Suppressor macrophage treated with lipopolysaccharide for 1 hour (primary cell): ENCODE measurements at regions not wholly inside any gene's neighbourhood (a gene's known extent, or its start where the extent isn't known, plus 50 kb on each side); places are given as distances from the start of the nearest gene placed in this dataset.
"Not testable (repeated sequence)": the region's sequence is repeated elsewhere in the genome, so short reads cannot be mapped to it uniquely, and the experiment has no call there.

Experiments used
- DNase-seq, 3 donors: peaks; one replicate each; pipeline ENCODE4 v3.0.0-alpha.2; 2020 to 2022

DNA sequence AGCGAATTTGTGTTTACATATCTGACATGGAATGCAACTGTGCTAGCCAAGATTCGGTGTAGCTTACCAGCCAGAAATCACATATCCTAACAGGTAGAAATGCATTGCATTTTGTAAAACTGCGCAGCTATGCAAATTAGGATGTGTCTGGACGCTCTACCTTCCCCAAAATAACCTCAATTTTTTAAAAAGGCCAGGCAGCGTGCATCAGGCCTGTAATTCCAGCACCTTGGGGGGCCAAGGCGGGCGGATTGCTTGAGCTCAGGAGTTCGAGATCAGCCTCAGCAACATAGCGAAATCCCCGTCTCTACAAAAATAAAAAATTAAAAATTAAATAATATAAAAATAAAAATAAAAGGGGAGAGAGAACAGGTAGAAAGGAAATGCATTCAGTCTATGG, 305.0 kb downstream of the TYW1 start:
- no peak for DNase-seq

DNA sequence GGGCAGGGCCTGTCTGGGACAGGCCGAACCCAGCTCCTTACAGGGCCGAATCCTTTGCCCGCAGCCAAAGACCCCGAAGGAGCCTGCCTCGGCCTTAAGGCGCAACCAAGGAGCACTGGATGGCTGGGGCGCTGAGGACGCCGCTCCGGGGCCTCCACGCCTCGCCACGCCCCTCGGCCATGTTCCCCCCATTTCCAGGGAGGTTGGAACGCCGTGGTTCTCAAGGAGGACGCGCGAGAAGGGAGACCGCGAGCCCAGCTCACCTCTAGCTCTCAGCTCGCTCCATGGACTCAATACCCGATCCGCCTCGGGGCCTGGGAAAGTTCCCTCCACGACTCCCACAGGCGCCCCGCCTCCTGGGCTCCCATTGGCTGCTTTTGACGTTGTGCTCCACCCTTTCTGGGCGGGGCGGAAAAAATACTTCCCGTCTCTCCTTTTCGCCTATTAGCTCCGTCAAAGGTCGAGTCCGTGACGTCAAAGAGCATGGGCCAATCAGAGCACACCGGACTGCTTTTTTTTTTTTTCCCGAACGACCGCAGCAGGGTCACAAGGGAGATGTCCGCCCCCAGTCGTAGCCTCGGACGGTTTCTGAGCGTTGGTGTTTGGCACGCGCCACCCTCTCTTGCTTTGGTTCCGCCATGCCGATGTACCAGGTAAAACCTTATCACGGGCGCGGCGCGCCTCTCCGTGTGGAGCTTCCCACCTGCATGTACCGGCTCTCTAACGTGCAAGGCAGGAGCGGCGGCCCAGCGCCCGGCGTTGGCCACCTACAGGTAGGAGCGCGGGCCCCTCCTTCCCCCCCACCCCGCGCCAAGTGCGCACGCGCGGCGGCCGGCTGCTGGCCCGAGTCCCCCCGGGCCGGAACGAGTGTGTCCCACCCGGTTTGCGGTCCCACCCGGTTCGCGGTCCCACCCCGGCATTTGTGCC, 305.7 kb downstream of the TYW1 start:
- DNase-seq, result peak; percentile 99 to 100 (median 100)

DNA sequence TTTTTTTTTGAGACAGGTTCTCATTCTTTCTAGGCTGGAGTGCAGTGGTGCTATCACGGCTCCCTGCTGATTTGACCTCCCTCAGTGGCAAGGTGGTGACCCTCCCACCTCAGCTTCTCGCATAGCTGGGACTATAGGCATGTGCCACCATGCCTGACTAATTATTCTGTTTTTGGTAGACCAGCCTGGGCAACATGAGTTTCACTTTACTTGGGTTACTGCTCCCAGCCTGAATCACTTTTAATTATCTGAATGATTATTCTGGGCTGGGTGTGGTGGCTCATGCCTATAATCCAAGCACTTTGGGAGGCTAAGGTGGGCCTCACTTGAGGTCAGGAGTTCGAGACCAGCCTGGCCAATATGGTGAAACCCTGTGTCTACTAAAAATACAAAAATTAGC, 308.2 kb downstream of the TYW1 start:
- not testable (repeated sequence) for DNase-seq

DNA sequence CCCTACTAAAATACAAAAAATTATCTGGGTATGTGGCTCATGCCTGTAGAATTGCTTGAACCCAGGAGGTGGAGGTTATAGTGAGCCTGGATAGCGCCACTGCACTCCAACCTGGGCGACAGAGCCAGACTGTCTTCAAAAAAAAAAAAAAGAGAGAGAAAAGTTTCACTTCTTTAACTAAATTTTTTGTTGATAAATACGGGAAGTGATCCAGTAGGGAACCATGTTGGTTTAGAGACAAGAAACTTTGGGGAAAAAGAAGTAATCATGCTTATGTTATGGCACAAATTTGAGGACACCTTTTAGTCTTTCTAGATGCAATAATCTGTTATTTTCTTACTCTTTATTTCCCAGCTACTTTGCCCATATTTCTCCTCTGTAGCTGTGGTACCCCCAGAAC, 309.7 kb downstream of the TYW1 start:
- peak; percentile 12 to 50 (median 49) for DNase-seq

DNA sequence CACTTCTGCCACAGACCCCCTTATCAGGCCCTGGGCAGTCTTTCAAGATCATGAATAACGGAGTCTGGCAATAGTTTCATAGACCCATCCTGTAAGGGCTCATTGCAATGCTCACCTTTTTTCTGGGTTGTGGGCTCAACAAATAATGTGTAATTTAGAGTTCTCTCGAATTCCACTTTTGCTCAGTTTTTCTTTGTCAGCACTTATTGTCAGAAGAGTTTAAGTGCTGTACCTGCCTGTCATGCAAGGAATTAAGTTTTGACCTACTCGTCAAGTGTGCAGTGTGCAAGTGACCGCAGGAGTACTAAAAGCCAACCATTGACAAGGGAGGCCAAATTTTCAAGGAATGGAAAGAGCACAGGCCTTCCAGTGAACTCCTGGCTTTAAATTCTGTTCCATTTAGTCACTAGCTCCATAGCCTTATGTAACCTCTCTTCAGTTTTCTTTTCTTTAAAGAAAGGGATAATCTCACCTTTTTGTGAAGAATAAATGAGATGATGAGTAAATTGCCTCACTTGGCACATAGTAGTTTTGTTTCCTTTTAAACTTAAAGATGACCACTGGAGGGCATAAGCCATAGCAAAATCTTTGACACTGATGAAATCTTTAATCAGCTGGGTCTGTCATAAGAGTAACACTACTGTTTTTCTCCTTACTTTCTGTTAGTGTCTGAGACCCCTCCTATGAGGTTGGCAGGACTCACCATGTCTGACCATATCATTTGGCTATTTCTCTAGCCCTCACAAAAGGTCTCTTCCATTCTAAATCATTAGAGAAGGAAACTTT, 313.3 kb downstream of the TYW1 start:
- DNase-seq, result peak in 1 of 3 donors; percentile 23

DNA sequence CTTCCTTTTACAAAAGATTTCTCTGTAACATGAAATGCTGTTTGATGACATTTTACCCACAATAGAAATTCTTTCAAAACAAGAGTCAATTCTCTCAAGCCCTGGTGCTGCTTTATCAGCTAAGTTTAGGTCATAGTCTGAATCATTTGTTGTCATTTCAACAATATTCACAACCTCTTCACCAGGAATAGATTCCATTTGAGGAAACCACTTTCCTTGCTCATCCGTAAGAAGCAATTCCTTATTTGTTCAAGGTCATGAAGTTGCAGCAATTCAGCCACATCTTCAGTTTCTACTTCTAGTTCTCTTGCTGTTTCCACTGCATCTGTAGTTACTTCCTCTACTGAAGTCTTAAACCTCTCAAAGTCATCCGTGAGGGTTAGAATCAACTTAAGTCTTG, 315.3 kb downstream of the TYW1 start:
- DNase-seq, result peak; percentile 34 to 65 (median 53)

DNA sequence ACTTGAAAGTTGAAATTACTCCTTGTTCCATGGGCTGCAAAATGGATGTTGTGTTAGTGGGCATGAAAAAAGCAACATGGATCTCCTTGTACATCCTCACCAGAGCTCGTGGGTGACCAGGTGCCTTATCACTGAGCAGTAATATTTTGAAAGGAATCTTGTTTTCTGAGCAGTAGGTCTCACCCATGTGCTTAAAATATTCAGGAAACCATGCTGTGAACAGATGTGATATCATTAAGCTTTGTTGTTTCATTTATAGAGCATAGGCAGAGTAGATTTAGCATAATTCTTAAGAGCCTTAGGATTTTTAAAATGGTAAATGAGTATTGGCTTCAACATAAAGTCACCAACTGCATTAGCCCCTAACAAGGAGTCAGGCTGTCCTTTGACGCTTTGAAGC, 316.6 kb downstream of the TYW1 start:
- DNase-seq, result no peak

DNA sequence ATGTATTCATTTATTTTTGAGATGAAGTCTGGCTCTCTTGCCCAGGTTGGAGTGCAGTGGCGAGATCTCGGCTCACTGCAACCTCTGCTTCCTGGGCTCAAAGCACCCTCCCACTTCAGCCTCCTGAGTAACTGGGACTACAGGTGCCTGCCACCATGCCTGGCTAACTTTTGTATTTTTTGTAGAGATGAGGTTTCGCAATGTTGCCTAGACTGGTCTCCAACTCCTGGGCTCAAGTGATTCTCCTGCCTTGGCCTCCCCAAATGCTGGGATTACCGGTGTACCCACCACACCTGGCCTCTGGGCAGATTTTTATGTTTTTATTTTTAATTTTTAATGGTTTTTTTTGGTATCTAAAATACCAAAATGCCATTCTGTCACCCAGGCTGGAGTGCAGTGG, 320.3 kb downstream of the TYW1 start:
- not testable (repeated sequence) for DNase-seq

DNA sequence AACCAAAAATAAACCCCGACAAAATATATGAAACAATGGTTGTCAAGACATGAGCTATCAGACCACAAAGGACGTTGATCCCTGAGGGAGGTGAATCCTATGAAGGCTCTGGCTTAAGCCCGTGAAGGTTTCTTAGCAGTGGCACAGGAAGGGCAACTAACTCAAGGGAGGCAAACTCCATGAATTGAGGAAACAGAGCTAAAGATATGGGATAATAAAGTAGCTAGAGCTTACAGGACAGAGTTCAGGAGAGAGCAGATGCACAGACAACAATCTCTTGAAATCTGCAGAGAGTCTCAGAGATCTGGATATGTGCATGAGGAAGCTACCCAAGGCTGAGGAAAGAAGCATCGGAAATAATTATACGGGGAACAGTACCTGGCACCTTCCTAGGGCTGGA, 331.6 kb downstream of the TYW1 start:
- not testable (repeated sequence) for DNase-seq

DNA sequence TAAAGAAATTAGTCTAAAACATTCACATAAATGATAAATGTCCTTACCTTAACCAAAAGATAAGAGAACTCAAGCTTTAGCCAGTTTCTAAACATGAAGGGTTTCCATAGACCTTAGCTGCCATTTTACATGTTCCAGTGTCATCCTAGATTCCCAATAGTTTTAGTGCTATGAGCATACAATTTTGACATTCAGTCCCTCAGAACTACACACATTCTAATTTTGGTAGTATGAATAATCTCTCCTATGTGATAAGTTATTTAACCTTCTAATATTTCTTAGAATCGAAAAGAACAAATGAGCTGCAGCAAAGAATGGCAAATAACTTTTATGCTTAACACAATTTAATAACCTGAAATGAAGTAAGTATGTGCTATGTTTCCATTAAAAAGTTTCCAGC, 338.5 kb downstream of the TYW1 start:
- not testable (repeated sequence) for DNase-seq

DNA sequence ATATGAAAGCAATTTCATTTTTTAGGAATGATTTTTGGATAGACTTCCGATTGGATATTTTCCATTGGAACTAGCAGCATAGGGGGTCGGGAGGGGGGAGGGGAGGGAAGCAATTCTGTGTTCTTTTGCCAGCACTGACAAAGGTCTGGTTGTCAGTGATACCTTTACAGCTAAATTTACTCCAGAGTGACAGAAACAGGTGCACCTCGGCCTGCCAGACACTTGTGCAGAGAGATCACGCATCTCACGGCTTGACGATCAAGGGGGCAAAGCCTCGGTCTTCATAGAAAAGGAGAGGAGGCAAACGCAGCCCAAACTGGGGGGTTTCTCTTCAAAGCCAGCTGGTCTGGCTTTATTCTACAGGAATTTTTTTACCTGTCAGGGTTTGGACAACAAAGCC, 339.0 kb downstream of the TYW1 start:
- DNase-seq, result not testable (repeated sequence)

DNA sequence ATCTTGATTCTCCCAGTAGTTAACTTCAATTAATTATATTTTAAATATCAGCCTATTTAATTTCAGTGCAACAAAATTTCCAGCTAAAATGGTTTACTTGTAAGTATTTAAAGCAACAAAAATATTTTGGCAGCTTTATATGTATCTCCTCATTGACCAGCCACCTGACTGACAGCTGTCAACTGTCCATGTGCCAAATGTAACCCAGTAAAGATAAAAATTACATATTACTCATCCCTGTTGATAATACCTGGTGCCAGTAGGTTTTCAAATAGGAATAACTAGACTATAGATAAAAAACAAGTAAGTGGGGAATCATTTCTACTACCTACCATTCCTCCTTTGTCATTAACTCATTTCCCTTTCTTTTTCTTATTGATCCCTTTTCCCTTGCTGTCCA, 341.9 kb downstream of the TYW1 start:
- not testable (repeated sequence) for DNase-seq

DNA sequence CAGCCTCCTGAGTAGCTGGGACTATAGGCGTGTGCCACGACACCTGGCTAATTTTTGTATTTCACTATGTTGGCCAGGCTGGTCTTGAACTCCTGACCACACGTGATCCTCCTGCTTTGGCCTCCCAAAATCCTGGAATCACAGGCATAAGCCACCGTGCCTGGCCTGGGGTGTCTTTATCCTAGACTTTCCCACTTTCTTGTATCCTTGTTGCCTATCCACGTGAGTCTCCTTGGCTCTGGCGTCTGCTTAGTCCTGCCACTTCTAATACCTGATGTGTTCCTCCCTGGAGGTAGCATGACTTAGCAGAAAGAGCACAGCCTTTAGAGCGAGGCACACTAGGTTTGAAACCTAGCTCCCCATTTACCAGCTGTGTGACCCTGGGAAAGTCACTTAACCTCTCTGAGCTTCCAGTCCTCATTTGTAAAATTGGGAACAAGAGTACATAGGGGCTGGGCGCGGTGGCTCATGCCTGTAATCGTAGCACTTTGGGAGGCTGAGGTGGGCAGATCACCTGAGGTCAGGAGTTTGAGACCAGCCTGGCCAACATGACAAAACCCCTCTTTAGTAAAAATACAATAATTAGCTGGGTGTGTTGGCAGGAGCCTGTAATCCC, 344.6 kb downstream of the TYW1 start:
- no peak for DNase-seq

DNA sequence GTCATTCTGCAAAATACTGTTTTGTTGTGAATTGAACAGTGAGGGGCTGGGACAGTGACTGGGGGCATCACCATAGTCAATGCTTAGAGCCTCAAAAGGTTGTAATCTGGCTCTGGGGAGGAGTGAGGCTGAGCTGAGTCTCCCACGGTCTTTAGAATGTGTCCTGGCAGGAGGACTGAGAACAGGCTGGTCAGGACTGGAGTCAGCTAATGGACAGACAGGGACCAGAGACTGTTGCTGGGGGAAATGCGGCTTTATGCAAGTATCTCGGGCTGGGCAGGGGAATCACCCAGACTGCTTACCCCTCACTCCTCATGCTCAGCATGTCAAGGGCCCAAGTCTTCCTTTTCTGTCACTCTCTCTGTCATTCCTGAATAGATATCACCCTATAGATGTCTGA, 346.5 kb downstream of the TYW1 start:
- no peak for DNase-seq

DNA sequence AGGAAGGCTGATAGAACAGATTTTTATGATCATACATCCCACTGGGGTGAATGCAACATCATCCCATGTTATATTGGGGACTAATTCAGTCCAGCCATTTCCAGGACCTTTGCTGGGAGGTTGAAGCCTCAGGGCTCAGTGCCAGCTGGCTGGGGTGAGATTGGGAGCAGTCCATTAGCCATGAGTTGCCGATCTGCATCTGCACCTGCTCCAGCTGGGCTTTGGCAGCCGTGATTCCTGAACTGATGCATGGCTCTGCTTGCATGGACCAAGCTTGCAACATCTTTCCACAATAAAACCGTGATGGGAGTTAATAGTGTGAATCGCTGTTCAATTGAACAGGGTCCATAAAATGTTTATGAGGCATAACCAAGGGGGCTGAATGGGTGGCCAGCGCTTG, 346.9 kb downstream of the TYW1 start:
- no peak for DNase-seq

DNA sequence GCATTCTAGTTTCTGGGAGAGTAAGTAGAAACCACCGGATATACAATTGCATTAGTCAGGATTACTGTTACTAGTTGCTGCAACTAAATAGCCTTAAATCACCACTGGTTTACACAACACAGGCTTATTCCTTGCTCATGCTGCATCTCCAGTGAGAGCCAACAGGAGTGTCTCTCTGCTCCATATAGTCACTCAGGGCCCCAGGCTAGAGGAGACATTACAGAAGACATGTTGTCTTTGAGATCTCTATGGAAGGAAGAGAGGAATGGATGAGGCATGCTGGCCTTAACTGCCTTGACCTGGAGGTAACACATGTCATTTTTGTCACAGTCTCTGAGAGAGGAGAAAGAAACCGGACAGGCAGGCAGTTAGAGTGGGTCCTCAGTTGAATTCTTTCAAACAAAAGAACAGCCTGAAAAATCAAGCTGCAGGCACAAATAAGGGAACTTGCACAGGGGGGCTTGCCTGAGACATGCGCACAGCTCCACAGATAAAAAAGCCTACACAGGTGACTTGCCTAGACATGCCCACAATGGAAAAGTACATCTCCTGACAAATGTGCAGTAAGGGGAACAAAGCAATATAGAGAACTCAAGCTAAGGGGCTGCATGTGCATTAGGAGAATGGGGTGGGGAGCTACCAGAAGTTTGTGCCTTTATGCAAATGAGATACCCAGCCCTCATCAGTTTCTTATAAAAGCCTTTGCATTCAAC, 348.0 kb downstream of the TYW1 start:
- no peak for DNase-seq

DNA sequence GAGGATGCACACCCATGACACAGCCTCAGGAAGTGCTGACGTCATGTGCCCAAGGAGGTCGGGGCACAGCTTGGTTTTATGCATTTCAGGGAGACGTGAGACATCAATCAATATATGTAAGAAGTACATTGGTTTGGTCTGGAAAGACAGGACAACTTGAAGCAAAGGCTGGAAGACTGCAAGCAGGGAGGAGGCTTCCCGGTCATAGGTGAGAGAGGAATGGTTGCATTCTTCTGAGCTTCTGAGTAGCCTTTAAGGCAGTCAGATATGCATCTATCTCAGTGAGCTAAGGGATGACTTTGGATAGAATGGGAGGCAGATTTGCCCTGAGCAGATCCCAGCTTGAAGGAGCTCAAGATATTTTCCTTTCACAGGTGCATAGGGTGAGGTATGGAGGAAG, 349.5 kb downstream of the TYW1 start:
- no peak for DNase-seq

DNA sequence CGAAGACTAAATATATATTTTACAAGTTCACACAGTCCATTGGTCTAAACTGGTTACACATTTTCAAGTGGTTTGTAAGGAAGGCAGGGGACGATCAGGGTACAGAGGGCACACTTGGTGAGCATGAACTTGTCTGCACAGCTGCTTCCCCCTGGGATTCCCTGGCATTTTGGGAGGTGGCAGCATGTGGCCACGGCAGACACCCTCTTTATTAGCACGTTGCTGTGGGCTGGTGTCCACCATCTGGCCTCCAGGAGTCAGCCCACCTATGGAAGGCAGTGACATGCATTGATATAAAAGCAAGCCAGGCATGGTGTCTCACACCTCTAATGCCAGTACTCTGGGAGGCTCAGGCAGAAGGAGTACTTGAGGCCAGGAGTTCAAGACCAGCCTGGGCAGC, 350.2 kb downstream of the TYW1 start:
- DNase-seq, result no peak

DNA sequence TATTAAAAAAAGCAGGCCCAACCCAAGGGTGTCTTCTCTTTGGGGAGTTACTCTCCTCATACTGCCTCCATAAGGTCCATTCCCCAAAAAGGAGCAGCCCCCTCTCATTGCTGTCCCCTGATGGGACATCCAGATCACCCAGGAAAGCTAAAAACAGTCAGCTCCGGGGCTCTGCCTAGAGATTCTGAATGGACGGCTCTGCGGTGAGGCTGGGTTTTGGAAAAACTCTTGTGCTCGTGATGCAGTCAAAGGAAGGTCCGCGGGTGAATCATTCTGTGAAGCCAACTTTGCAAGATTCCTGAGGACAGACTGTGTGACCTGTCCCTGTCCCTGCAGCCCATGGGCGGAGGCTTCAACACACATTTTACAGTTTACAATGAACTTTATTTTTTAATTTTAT, 351.5 kb downstream of the TYW1 start:
- DNase-seq, result no peak

DNA sequence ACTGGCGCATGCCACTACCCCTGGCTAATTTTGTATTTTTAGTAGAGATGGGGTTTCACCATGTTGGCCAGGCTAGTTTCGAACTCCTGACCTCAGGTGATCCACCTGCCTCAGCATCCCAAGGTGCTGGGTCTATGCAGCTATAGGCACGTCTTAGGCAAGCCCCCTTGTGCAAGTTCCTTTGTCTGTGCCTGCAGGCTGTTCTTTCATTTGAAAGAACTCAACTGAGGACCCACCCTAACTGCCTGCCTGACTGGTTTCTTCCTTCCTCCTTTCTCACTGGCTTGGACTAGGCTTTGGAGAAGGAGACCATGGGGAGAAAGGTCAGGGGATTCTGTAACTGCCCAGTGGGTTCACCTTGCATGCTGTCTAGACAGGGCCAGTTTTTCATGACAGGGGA, 361.0 kb downstream of the TYW1 start:
- not testable (repeated sequence) for DNase-seq

DNA sequence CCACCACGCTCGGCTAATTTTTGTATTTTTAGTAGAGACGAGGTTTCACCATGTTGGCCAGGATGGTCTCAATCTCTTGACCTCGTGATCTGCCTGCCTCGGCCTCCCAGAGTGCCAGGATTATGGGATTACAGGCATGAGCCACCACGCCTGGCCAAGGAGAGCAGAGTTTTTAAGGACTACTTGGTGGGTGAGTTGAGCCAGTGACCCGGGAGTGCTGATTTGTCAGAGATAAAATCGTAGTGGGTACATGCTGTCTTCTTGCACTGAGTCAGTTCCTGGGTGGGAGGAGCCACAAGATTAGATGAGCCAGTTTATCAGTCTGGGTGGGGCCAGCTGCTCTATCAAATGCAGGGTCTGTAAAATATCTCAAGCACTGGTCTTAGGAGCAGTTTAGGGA, 361.7 kb downstream of the TYW1 start:
- DNase-seq, result not testable (repeated sequence)

DNA sequence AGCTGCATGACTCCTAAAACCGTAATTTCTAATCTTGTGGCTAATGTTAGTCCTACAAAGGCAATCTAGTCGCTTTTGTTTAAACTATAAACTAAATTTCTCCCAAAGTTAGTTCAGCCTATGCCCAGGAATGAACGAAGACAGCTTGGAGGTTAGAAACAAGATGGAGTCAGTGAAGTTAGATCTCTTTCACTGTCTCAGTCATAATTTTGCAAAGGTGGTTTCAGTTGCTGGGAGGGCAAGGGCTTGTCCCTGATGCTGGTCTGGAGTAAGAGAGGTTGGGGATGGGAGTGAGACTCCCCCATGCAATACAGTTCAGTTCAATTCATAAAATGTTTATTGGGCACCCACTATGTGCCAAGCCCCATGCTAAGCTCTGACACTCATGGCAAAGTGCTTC, 362.1 kb downstream of the TYW1 start:
- not testable (repeated sequence) for DNase-seq

DNA sequence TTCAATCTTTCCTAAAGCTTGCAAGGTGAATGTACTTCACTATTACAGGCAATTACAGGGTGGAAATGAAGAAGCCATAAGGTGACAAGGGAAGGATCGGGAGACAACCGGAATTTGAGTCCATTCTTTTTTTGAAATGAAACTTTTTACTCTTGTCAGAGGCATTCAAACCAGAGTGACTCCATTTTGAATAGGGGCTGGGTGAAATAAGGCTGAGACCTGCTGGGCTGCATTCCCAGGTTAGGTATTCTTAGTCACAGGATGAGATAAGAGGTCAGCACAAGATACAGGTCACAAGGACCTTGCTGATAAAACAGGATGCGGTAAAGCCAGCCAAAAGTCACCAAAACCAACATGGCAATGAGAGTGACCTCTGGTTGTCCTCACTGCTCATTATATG, 363.3 kb downstream of the TYW1 start:
- no peak for DNase-seq
